HG02981 (cell line): ENCODE measurements at regions not wholly inside any gene's neighbourhood (a gene's known extent, or its start where the extent isn't known, plus 50 kb on each side); places are given as distances from the start of the nearest gene placed in this dataset.

Experiments used
- ATAC-seq: cut with Tn5 transposase; IDR thresholded peaks from one replicate; pipeline ENCODE4 v1.9.1; 2021; ENCODE audit warnings: mild to moderate bottlenecking, moderate library complexity; ENCODE audit not compliant: unreplicated experiment

GRCh38 chr9:100937382-100937781, 91.1 kb upstream of the PLPPR1 start:
- no peak for ATAC-seq

GRCh38 chr9:100938507-100938906, 90.0 kb upstream of the PLPPR1 start:
- no peak for ATAC-seq

DNA sequence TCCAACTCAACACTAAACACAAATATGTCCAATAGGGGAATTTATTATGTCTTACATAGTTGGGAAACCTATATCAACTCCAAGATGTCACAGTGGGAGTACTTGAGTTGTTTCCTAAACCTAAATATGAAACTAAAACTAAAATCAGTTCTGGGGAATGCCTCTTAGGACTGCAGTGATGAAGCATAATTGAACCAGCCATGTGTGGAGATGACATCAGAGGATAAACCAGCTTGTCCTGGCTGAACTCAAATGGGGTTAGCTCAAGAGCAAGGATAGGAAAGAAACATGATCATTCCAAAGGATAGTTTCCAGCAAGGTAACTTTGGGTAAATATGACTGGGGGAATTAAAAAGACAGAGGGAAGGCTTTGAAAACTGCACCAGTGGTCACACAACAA, 88.9 kb upstream of the PLPPR1 start:
- no peak for ATAC-seq

- no peak for ATAC-seq
Observed at GRCh38 chr9:100959226-100959625, 69.3 kb upstream of the PLPPR1 start.
